ENCODE measurements at regions not wholly inside any gene's neighbourhood (a gene's known extent, or its start where the extent isn't known, plus 50 kb on each side); places are given as distances from the start of the nearest gene placed in this dataset.

- H3K4me1 ChIP-seq (ENCODE audit: insufficient read depth), result peaks cover 56% of the 10 kb centered on the region
- Mint-ChIP-seq H3K4me3 (no peak overlapping the region), H3K27ac (no peak overlapping the region), H3K27me3 (ENCODE audit: insufficient read depth, low read depth, poor library complexity) (no peaks in the 10 kb centered on the region), H3K4me1 (peaks cover 42% of the 10 kb centered on the region), H3K36me3 (ENCODE audit: low read depth) (peaks cover 5% of the 10 kb centered on the region; the same call in 2 of the 3 replicates), H3K9me3 (no peaks in the 10 kb centered on the region; the same call in 2 of the 3 replicates)
- no peak for ATAC-seq
- H3K79me2 ChIP-seq (replicated peaks; ENCODE audit: insufficient read depth), result no peaks in the 10 kb centered on the region
- no peak overlapping the region for H3K4me3 ChIP-seq
- no peak overlapping the region for H3K4me2 ChIP-seq
- no peaks in the 10 kb centered on the region for H3F3A ChIP-seq (replicated peaks; ENCODE audit: low read depth)
- H3K36me3 ChIP-seq (ENCODE audit: insufficient read depth), result no peaks in the 10 kb centered on the region
- H4K20me1 ChIP-seq (replicated peaks; ENCODE audit: insufficient read depth), result no peaks in the 10 kb centered on the region
- no peak overlapping the region for H3K27ac ChIP-seq (ENCODE audit: low read depth)
- H3K9me2 ChIP-seq (ENCODE audit: insufficient read depth), result no peaks in the 10 kb centered on the region
- H2AFZ ChIP-seq, result no peak overlapping the region
- DNase-seq (ENCODE audit: low spot score), result no peak
- no peaks in the 10 kb centered on the region for H3K27me3 ChIP-seq (ENCODE audit: insufficient read depth)
- TF ChIP-seq EZH2 (IDR thresholded peaks at IDR 0.05; ENCODE audit: low read depth, unreplicated experiment) (no peak), STAT1 (IDR thresholded peaks at IDR 0.05; ENCODE audit: unreplicated experiment) (no peak), ZNF462 (CRISPR knock-in tag; IDR thresholded peaks at IDR 0.05) (no peak), CTCF (conservative IDR thresholded peaks at IDR 0.05; ENCODE audit: low read depth in 2 of 2) (no peak), ZNF331 (CRISPR knock-in tag; IDR thresholded peaks at IDR 0.05; ENCODE audit: low read depth) (no peak), CREB1 (CRISPR knock-in tag; IDR thresholded peaks at IDR 0.05; ENCODE audit: low read depth) (no peak), REST (IDR thresholded peaks at IDR 0.05; ENCODE audit: unreplicated experiment) (no peak), JUNB (IDR thresholded peaks at IDR 0.05; ENCODE audit: unreplicated experiment) (no peak)
These were observed 214.3 kb upstream of the MYLIP start for GRCh38 chr6:15914553-15914952.
